Calu3 (cell line): ENCODE measurements at regions not wholly inside any gene's neighbourhood (a gene's known extent, or its start where the extent isn't known, plus 50 kb on each side); places are given as distances from the start of the nearest gene placed in this dataset.

Experiments used
- BruUV-seq: library from RNA; stranded (reverse); fragments of 400-500 nt; replicated peaks from 2 replicates; lab custom pipeline; 2021; lab: Mats Ljungman, UMichigan
- CTCF ChIA-PET: fragments of 300-600 bp; sonication (Branson Sonifier 250); formaldehyde crosslinking; loops from one replicate; lab custom pipeline; 2022; ENCODE audit warnings: antibody characterized with exemption; lab: Charles Lee
- DNase-seq: peaks from one replicate; pipeline ENCODE4 v3.0.0; 2022
- H3K27ac Mint-ChIP-seq: one replicate; pipeline ENCODE4 v1.8.0; 2022; ENCODE audit warnings: mixed read lengths; ENCODE audit not compliant: unreplicated experiment
- H3K27me3 Mint-ChIP-seq: one replicate; pipeline ENCODE4 v1.8.0; 2022; ENCODE audit warnings: mixed read lengths; ENCODE audit not compliant: unreplicated experiment
- H3K36me3 Mint-ChIP-seq: one replicate; pipeline ENCODE4 v1.8.0; 2022; ENCODE audit warnings: mild to moderate bottlenecking, moderate library complexity, mixed read lengths; ENCODE audit not compliant: insufficient read depth, unreplicated experiment
- H3K4me1 Mint-ChIP-seq: one replicate; pipeline ENCODE4 v1.8.0; 2022; ENCODE audit warnings: mild to moderate bottlenecking, low read depth, mixed read lengths; ENCODE audit not compliant: unreplicated experiment
- H3K4me3 Mint-ChIP-seq: one replicate; pipeline ENCODE4 v1.8.0; 2022; ENCODE audit warnings: mild to moderate bottlenecking, low read depth, moderate library complexity, mixed read lengths; ENCODE audit not compliant: unreplicated experiment
- H3K9me3 Mint-ChIP-seq: one replicate; pipeline ENCODE4 v1.8.0; 2022; ENCODE audit warnings: low read depth, mixed read lengths; ENCODE audit not compliant: unreplicated experiment
- CTCF ChIP-seq: fragments of 200-600 bp; IDR thresholded peaks from one replicate; pipeline ENCODE4 v1.8.0; 2022; ENCODE audit warnings: antibody characterized with exemption; ENCODE audit not compliant: unreplicated experiment
- intact Hi-C: fragments of 100-400 bp; cut with micrococcal nuclease; formaldehyde crosslinking; loops from one replicate; pipeline ENCODE4 v1.10.0; 2022; ENCODE audit not compliant: unreplicated experiment

- intact Hi-C loops, result no loop called here
- CTCF ChIA-PET, result no interaction called here
- Mint-ChIP-seq H3K27ac (no peak overlapping the region), H3K4me3 (no peak overlapping the region), H3K4me1 (peaks cover 15% of the 10 kb centered on the region), H3K36me3 (peaks cover 6% of the 10 kb centered on the region), H3K27me3 (no peaks in the 10 kb centered on the region), H3K9me3 (peaks cover 2% of the 10 kb centered on the region)
- no TSS peak for BruUV-seq
- DNase-seq, result no peak
- no peak for TF ChIP-seq CTCF
These were observed 167.6 kb upstream of the GJE1 start for GRCh38 chr6:141965016-141965545.

- DNase-seq, result no peak
- Mint-ChIP-seq H3K36me3 (no peaks in the 10 kb centered on the region), H3K9me3 (no peaks in the 10 kb centered on the region), H3K4me1 (peaks cover 9% of the 10 kb centered on the region), H3K27ac (no peak overlapping the region), H3K27me3 (no peaks in the 10 kb centered on the region), H3K4me3 (no peak overlapping the region)
- BruUV-seq, result no TSS peak
- intact Hi-C loops, result no loop called here
- CTCF ChIA-PET, result no interaction called here
- no peak for TF ChIP-seq CTCF
These were observed 169.0 kb upstream of the GJE1 start for GRCh38 chr6:141963543-141964295.

GRCh38 chr6:141957271-141957670 lies 175.5 kb upstream of the GJE1 start:
- intact Hi-C loops, result no loop called here
- CTCF ChIA-PET, result no interaction called here
- no peaks in the 10 kb centered on the region for H3K27me3 Mint-ChIP-seq
- BruUV-seq, result no TSS peak
- no peak for TF ChIP-seq CTCF
- no peak overlapping the region for H3K4me3 Mint-ChIP-seq
- no peaks in the 10 kb centered on the region for H3K4me1 Mint-ChIP-seq
- no peak for DNase-seq
- no peak overlapping the region for H3K27ac Mint-ChIP-seq
- peaks cover 4% of the 10 kb centered on the region for H3K36me3 Mint-ChIP-seq
- peaks cover 8% of the 10 kb centered on the region for H3K9me3 Mint-ChIP-seq

- Mint-ChIP-seq H3K9me3 (peaks cover 8% of the 10 kb centered on the region), H3K36me3 (peaks cover 8% of the 10 kb centered on the region), H3K4me3 (no peak overlapping the region), H3K27ac (no peak overlapping the region), H3K27me3 (no peaks in the 10 kb centered on the region), H3K4me1 (no peaks in the 10 kb centered on the region)
- no TSS peak for BruUV-seq
- TF ChIP-seq CTCF, result no peak
- intact Hi-C loops, result no loop called here
- CTCF ChIA-PET, result no interaction called here
- no peak for DNase-seq
These were observed 175.9 kb upstream of the GJE1 start for GRCh38 chr6:141956868-141957267.
